ENCODE measurements at regions not wholly inside any gene's neighbourhood (a gene's known extent, or its start where the extent isn't known, plus 50 kb on each side); places are given as distances from the start of the nearest gene placed in this dataset.

- no peak overlapping the region for H3K23ac ChIP-seq (ENCODE audit: insufficient read length)
- no peak overlapping the region for H4K8ac ChIP-seq (ENCODE audit: extremely low read depth, insufficient read depth, low read length)
- H3K18ac ChIP-seq (ENCODE audit: extremely low read depth, low read length): no peak overlapping the region
- no peaks in the 10 kb centered on the region for H3K4me1 ChIP-seq (replicated peaks in 1 of 4; ENCODE audit: control insufficient read depth in 3 of 4, insufficient read depth in 4 of 4, low read length in 3 of 4)
- no peak overlapping the region for H2BK120ac ChIP-seq (replicated peaks; ENCODE audit: low read depth, low read length)
- DNase-seq (ENCODE audit: low read depth in 1 of 2, low spot score in 2 of 2) (no peak), FAIRE-seq (no peak)
- no peaks in the 10 kb centered on the region for H3K36me3 ChIP-seq (ENCODE audit: control insufficient read depth in 2 of 4, insufficient read depth in 4 of 4, low read length in 3 of 4)
- no peak overlapping the region for H4K91ac ChIP-seq (replicated peaks; ENCODE audit: insufficient read length, low read length)
- H3K23me2 ChIP-seq (ENCODE audit: low read depth, low read length): no peaks in the 10 kb centered on the region
- ChIA-PET POLR2A (ENCODE audit: partially characterized antibody) (no interaction called here), CTCF (ENCODE audit: partially characterized antibody) (no interaction called here)
- no peaks in the 10 kb centered on the region for H3K27me3 ChIP-seq (replicated peaks in 1 of 4; ENCODE audit: control insufficient read depth in 3 of 4, extremely low read depth in 1 of 4, insufficient read depth in 3 of 4, low read length in 3 of 4)
- 89% methylated on average over 1 of the region's 1 CpG; no CpG with 5 or more reads in 1 of the 2 experiments for WGBS, 2 experiments (ENCODE audit: extremely low coverage in 1 of 2, insufficient coverage in 1 of 2, insufficient read length in 1 of 2, insufficient replicate concordance in 2 of 2, low coverage in 1 of 2, low lambda C conversion rate in 2 of 2, missing lambda C conversion rate in 1 of 2)
- no peaks in the 10 kb centered on the region for H3K9me3 ChIP-seq (ENCODE audit: insufficient read depth in 2 of 2, low read depth in 1 of 2, low read length in 1 of 2)
- no peak overlapping the region for H4K5ac ChIP-seq (ENCODE audit: insufficient read length, low read depth, low read length)
- H2AFZ ChIP-seq (ENCODE audit: low read length): no peak overlapping the region
- H3K56ac ChIP-seq (replicated peaks; ENCODE audit: insufficient read length, low read depth, low read length): no peak overlapping the region
- H3K4me2 ChIP-seq (ENCODE audit: insufficient read depth in 1 of 2, low read depth in 2 of 2, low read length in 2 of 2): no peak overlapping the region
- H3K4ac ChIP-seq (replicated peaks; ENCODE audit: insufficient read length, low read depth, low read length): no peak overlapping the region
- H2BK20ac ChIP-seq (ENCODE audit: low read length): no peak overlapping the region
- H2BK12ac ChIP-seq (ENCODE audit: low read depth, low read length): no peak overlapping the region
- no peaks in the 10 kb centered on the region for H3K79me2 ChIP-seq (ENCODE audit: control insufficient read depth in 1 of 2, insufficient read depth in 2 of 2, low read length in 2 of 2)
- no peak overlapping the region for H2BK15ac ChIP-seq (ENCODE audit: low read length)
- no peak overlapping the region for H3K27ac ChIP-seq (ENCODE audit: low read depth, low read length)
- H3K79me1 ChIP-seq (ENCODE audit: low read depth, low read length): no peaks in the 10 kb centered on the region
- no peak overlapping the region for H2AK5ac ChIP-seq (ENCODE audit: low read depth, low read length)
- no peaks in the 10 kb centered on the region for H4K20me1 ChIP-seq (replicated peaks in 1 of 2; ENCODE audit: control insufficient read depth in 1 of 2, insufficient read depth in 2 of 2, low read length in 2 of 2)
- H2BK5ac ChIP-seq (ENCODE audit: low read depth, low read length): no peak overlapping the region
- no peak overlapping the region for H3K4me3 ChIP-seq (ENCODE audit: extremely low read depth in 1 of 4, insufficient read depth in 2 of 4, low read depth in 3 of 4, low read length in 4 of 4)
- H3K14ac ChIP-seq (ENCODE audit: insufficient read length): no peak overlapping the region
- H3K9ac ChIP-seq (replicated peaks in 1 of 4; ENCODE audit: extremely low read depth in 1 of 4, low read depth in 3 of 4, low read length in 3 of 4): no peak overlapping the region
- TF ChIP-seq RNF2 (IDR thresholded peaks at IDR 0.05; ENCODE audit: borderline replicate concordance, low read depth, low read length, missing control alignments, poor library complexity, severe bottlenecking): no peak
- TF ChIP-seq SIRT6 (IDR thresholded peaks at IDR 0.05; ENCODE audit: low read length): no peak
- no peak for TF ChIP-seq CTBP2 (IDR thresholded peaks at IDR 0.05; ENCODE audit: borderline replicate concordance, insufficient read depth, insufficient read length, low read length)
- no peak for TF ChIP-seq EZH2 (IDR thresholded peaks at IDR 0.05; ENCODE audit: low read depth, low read length, severe bottlenecking)
- TF ChIP-seq HDAC6 (IDR thresholded peaks at IDR 0.05; ENCODE audit: low read depth, low read length): no peak
- no peak for TF ChIP-seq EGR1 (IDR thresholded peaks at IDR 0.05; ENCODE audit: borderline replicate concordance, low read depth, low read length)
- no peak for TF ChIP-seq BCL11A (IDR thresholded peaks at IDR 0.05; ENCODE audit: low read depth in 2 of 2, low read length in 2 of 2)
- TF ChIP-seq GABPA (IDR thresholded peaks at IDR 0.05; ENCODE audit: borderline replicate concordance, insufficient read depth, low read length): no peak
- TF ChIP-seq FOSL1 (IDR thresholded peaks at IDR 0.05; ENCODE audit: insufficient read depth, low read depth, low read length): no peak
- TF ChIP-seq HDAC2 (IDR thresholded peaks at IDR 0.05; ENCODE audit: borderline replicate concordance in 1 of 2, low read depth in 2 of 2, low read length in 2 of 2): no peak
- TF ChIP-seq CHD2 (IDR thresholded peaks at IDR 0.05; ENCODE audit: low read length): no peak
- TF ChIP-seq PHF8 (conservative IDR thresholded peaks at IDR 0.05; ENCODE audit: low read depth, low read length): no peak
- TF ChIP-seq POU5F1 (IDR thresholded peaks at IDR 0.05; ENCODE audit: low read depth, low read length): no peak
- no peak for TF ChIP-seq SIN3A (conservative IDR thresholded peaks at IDR 0.05 in 1 of 2, IDR thresholded peaks at IDR 0.05 in 1 of 2; ENCODE audit: low read depth in 1 of 2, low read length in 2 of 2)
- TF ChIP-seq TCF12 (IDR thresholded peaks at IDR 0.05; ENCODE audit: low read depth, low read length): no peak
These were observed 633.7 kb upstream of the EYS start for GRCh38 chr6:66340736-66341135.

All from H1 (cell line).